HG03095 (cell line): ENCODE measurements at regions not wholly inside any gene's neighbourhood (a gene's known extent, or its start where the extent isn't known, plus 50 kb on each side); places are given as distances from the start of the nearest gene placed in this dataset.
"Not testable (repeated sequence)": the region's sequence is repeated elsewhere in the genome, so short reads cannot be mapped to it uniquely, and the experiment has no call there.

ENCODE experiments used
- ATAC-seq: cut with Tn5 transposase; IDR thresholded peaks from one replicate; pipeline ENCODE4 v1.9.1; 2021; ENCODE audit warnings: moderate library complexity; ENCODE audit not compliant: unreplicated experiment

DNA sequence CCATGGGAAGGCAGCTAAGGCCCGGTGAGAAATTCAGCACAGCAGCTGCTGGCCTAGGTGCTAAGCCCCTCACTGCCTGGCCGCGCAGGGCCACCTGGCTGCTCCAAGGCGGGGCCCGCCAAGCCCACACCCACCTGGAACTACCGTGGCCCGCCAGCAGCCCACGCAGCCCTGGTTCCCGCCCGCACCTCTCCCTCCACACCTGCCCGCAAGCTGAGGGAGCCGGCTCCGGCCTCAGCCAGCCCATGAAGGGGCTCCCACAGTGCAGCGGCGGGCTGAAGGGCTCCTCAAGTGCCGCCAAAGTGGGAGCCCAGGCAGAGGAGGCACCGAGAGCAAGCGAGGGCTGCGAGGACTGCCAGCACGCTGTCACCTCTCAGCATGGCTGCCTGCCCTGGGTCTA, 146.9 kb upstream of the APOOL start:
- not testable (repeated sequence) for ATAC-seq

DNA sequence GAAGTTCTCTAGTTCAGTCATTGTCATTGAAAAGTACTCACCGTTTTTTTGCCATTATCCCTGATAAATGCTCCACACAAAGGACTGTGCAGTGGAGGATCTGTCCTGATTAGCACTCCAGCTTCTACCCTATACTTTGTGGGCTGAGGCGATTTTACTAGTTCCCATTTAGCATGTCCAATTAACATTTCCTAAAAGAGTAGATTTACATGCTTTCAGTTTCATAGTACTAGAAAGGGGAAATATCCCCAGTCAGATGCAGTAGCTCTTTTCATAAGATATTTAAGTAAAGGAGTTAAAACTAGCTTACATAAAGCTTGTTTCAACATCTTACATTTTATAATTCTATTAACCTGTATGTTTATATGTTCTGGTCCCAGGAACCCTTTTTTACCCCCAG, 144.9 kb upstream of the APOOL start:
- ATAC-seq: not testable (repeated sequence)

DNA sequence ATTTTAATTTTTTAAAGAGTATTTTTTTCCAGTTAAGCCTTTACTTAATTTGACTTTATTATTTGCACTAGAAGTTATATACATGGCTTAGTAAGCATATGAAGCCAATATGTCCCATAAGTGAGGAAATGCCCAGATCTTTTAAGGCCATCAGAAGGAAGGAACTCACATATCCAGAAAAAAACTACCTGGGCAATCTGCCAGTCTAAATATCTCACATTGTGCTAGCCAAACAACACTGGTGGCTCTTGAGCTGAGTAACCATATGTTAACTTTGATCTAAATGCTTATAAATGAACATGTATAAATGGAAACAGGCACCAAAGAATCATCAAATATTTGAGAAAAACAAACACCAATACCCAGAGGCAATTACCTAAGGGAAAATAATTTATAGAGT, 138.6 kb upstream of the APOOL start:
- ATAC-seq: no peak

DNA sequence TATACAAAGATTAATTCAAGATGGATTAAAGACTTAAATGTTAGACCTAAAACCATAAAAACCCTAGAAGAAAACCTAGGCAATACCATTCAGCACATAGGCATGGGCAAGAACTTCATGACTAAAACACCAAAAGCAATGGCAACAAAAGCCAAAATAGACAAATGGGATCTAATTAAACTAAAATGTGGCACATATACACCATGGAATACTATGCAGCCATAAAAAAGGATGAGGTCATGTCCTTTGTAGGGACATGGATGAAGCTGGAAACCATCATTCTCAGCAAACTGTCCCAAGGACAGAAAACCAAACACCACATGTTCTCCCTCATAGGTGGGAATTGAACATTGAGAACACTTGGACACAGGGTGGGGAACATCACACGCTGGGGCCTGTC, 133.4 kb upstream of the APOOL start:
- not testable (repeated sequence) for ATAC-seq

DNA sequence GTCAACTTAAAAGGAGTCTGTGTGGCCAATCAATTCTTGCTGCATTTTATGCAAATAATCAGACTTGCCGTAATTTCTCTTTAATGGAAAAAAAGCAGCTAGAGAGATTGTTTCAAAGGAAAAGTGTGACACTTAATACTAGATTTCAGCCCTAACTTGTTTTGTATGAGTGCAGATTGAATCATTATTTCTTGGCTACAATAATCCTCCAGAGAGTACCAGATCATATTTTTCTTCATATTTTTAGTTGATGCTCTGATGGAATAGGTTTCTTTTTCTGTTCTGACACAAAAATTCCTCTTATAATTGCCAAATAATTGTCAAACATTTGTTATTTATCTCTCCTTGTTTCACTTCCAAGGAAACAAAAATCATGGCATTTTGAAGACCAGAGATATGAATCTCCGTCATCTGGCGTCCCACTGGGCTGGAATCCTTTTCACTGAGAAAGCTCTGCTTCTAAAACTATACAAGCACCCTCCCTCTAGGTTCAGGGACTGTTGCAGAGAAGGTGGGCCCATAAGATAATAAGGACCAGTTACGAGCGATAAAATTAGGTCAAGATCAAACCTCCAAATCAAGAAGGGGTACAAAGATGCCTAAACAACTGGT, 131.4 kb upstream of the APOOL start:
- not testable (repeated sequence) for ATAC-seq

DNA sequence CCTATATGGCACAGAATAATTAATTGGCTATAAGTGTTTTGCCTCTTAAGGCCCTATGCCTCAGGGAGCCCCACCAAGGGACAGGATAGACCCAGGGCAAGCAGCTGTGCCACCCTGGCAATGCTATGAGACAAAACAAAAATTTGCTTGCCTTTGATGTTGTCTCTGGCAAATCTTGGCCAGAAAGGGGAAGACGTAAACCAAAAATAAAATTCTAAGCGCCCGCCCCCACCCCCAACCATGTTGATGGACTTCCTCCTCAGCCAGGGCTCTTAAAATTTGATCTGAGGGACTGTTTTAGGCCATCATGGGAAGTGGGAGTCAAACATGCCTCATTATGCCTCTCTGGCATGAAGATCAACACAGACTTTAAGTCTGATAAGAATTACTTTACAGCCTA, 130.5 kb upstream of the APOOL start:
- no peak for ATAC-seq

DNA sequence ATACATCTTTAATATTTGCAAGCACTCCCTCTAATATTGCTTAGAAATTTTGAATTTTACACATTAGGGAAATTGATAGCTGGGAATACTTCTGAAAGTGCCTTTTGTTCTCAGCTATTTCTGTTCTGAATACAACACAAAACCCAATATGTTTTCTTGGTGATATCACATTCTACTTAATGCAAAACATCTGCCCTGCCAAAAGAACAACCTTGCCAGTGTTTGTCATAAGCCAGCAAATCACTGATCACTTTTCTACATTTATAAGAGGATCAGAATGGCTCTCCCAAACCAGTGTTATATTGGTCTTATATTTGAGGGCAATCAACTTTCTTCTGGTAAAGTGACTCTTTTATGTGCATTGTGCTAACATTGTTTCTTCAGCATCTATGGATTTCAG, 126.8 kb upstream of the APOOL start:
- no peak for ATAC-seq

DNA sequence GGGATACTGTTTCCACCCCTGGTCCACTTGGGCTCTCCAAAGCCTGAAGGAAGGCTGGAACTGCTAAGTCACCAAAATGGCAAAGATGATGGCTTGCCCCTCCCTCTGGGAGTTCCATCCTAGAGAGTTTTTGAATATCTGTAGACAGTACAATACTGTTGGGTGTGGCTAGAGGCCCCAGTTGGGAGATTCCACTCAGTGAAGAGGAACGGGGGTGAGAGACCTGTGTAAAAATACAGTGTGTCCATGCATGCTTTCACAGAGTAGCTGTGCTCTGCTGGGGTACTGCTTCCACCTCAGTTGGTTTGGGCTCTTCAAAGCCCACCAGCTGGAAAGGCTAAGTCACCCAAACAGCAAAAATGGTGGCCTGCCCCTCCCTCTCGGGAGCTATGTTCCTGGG, 109.8 kb upstream of the APOOL start:
- ATAC-seq: no peak

DNA sequence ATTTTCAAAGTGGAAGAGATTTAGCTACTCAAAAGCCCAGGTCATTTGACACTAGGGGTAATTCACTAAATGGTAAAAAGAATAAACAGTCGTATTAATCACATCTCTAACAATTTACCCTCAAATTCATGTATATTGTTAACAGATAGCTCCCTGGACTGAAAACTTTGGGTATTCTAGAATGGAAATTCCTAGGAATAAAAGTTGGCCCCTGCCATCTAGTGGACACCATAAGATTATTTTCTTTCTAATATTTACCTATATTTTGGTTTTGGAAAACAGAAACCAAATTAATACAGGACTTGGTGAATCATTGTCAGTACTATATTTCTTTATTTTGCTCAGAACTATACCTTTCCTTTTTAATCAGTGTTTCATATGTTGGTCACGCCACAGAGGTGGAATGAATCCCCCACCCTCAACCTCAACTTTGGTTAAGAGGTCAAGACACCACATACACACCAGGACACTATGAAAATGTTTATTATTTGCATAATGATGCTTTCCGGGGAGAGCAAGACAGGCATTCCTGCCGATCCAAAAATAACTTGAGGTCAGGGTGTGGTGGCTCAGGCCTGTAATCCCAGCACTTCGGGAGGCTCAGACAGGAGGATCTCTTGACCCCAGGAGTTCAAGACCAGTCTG, 96.2 kb upstream of the APOOL start:
- ATAC-seq: no peak

DNA sequence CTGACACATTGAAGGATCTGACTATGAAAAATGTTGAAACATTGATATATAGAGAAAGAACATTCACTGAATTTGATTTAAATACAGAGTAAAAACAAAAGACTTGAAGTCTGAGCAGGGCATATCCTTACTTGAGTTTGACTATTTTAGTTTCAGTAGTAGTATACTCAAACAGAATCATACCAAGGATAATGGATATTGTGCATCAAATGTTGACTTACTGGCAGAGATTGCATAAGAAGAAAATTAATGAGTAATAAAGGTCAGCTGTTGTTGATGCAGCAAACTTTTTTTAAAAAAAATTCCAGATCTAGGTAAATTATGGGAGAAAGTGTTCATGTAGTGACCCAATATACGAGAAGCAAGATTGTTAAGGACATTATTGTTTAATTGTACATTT, 94.5 kb upstream of the APOOL start:
- no peak for ATAC-seq

DNA sequence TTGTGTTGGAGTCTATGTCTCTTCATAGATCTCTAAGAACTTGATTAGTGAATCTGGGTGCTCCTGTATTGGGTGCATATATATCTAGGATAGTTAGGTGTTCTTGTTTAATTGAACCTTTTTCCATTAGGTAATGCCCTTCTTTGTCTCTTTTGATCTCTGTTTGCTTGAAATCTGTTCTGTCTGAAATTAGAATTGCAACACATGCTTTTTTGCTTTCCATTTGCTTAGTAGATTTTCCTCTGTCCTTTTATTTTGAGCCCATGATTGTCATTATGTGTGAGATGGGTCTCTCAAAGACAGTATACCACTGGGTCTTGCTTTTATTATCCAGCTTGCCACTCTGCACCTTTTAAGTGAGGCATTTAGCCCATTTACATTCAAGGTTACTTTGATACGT, 79.1 kb upstream of the APOOL start:
- no peak for ATAC-seq

DNA sequence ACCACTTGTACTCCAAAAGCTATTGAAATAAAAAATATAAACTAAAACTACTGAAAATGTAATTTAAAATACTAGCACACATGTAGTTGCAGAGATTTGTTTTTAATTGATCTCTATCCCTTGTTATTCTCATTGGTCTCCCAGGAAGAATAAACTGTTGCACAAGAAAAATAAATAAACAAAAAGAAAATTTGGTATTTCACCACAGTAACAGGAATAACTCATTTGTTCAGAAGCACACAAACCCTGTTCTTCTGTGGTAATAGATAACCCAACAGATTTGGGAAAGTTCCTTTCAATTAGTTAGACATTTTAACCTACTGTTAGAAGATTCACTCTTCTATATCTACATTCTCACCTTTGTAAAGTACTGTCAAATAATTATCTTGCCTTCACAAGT, 70.9 kb upstream of the APOOL start:
- no peak for ATAC-seq

DNA sequence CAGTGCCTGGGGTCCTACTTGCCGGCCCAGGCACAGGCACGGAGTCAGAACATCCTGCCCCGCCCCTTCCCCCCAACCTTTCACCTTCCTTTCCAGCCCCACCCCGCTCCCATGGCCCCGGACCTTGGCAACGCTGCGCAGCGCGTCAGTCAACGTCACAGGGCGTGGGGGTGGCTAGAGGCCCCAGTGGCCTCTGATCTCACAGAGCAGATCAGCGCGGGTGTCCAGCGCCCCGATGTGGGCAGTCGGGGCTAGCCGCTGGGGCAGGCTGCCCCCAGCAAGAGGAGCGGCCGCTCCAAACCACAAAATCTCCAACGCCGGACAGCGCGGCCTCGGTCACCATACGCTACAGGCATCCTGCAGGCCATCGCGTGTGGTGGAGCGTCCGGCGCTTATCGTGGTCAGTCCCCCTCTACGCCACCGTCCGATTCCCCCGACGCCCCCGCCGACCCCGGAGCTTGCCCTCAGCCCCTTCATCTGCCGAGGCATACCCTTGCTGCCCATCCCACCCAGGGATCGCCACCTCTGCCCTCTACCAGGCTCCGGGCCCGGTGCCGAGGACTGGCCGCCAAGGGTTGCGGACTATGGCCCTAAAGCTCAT, 69.6 kb upstream of the APOOL start:
- ATAC-seq: no peak
